ENCODE measurements at regions not wholly inside any gene's neighbourhood (a gene's known extent, or its start where the extent isn't known, plus 50 kb on each side); places are given as distances from the start of the nearest gene placed in this dataset.

DNA sequence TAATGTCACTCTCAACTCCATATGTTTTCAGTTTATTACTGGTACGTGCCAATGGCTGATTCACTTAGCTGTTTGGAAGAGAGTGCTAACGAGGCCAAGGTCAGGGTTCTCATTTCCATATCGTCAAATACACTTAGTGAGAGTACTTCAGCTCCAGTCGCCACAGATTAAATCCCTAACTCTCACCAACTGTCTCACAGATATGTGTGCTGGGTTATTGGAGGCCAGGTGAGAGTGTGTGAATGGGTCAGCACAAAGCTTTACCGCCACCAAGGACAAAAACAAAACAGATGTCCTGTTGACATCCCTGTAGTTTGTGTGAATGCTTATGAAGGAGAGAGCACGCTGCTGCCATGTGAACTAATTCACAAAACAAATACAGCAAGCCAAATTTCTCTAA, 133.5 kb upstream of the TBL1XR1 start:
- Histone ChIP-seq H3K4me1 (peaks cover 11 to 36% of the 10 kb centered on the region in 2 donors), H3K4me3 (replicated peaks in 1 of 3) (no peak overlapping the region), H3K27ac (peak overlapping the region; percentile 14 to 77 (median 65)), H3K27me3 (no peaks in the 10 kb centered on the region), H3K36me3 (no peaks in the 10 kb centered on the region), H3K9me3 (no peaks in the 10 kb centered on the region)
- TF ChIP-seq, protein P1, sequence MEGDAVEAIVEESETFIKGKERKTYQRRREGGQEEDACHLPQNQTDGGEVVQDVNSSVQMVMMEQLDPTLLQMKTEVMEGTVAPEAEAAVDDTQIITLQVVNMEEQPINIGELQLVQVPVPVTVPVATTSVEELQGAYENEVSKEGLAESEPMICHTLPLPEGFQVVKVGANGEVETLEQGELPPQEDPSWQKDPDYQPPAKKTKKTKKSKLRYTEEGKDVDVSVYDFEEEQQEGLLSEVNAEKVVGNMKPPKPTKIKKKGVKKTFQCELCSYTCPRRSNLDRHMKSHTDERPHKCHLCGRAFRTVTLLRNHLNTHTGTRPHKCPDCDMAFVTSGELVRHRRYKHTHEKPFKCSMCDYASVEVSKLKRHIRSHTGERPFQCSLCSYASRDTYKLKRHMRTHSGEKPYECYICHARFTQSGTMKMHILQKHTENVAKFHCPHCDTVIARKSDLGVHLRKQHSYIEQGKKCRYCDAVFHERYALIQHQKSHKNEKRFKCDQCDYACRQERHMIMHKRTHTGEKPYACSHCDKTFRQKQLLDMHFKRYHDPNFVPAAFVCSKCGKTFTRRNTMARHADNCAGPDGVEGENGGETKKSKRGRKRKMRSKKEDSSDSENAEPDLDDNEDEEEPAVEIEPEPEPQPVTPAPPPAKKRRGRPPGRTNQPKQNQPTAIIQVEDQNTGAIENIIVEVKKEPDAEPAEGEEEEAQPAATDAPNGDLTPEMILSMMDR (IDR thresholded peaks at IDR 0.05) = no peak
- TF ChIP-seq POLR2A (IDR thresholded peaks at IDR 0.05) = no peak
- intact Hi-C loops (cut with DNase I) = no loop called here
- no peak for DNase-seq
- 82 to 87% methylated on average over 6 of the region's 6 CpGs for WGBS, 2 donors

- intact Hi-C loops (cut with DNase I) = no loop called here
- Histone ChIP-seq H3K27me3 (no peaks in the 10 kb centered on the region), H3K4me1 (peaks cover 13 to 41% of the 10 kb centered on the region in 2 donors), H3K27ac (peak overlapping the region; percentile 5 to 77 (median 65)), H3K4me3 (replicated peaks in 1 of 3) (no peak overlapping the region), H3K36me3 (no peaks in the 10 kb centered on the region), H3K9me3 (no peaks in the 10 kb centered on the region)
- TF ChIP-seq, protein P1 (IDR thresholded peaks at IDR 0.05) = no peak
- TF ChIP-seq POLR2A (IDR thresholded peaks at IDR 0.05) = no peak
- DNase-seq = no peak
- 79 to 83% methylated on average over 3 of the region's 3 CpGs for WGBS, 2 donors
These were observed 134.0 kb upstream of the TBL1XR1 start for GRCh38 chr3:177331203-177331835.

DNA sequence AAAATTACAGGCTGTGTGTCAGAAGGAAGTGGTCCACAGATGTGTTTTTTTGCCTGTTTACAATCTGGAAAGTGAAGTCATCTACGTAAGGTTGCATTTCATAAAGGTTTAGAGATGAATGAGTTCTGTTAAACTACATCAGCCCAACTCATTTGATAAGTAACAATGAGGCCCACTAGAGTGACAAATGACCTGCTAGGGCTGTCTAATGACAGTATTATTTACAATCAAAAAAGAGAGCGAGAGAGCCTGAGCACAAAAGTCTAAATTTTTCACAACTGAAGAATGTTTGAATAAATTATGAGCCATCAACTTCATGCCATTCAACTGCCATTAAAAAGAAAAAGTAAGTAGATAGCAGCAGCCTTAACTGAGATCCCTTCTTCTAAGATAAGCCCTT, 135.7 kb upstream of the TBL1XR1 start:
- Histone ChIP-seq H3K9me3 (no peaks in the 10 kb centered on the region), H3K27me3 (no peaks in the 10 kb centered on the region), H3K4me3 (replicated peaks in 1 of 3) (no peak overlapping the region), H3K36me3 (no peaks in the 10 kb centered on the region), H3K27ac (no peak overlapping the region), H3K4me1 (peaks cover 13 to 42% of the 10 kb centered on the region in 2 donors)
- no peak for DNase-seq
- 95 to 96% methylated on average over 2 of the region's 2 CpGs for WGBS, 2 donors
- TF ChIP-seq, protein P1 (IDR thresholded peaks at IDR 0.05) = no peak
- TF ChIP-seq POLR2A (IDR thresholded peaks at IDR 0.05) = no peak
- intact Hi-C loops (cut with DNase I) = no loop called here

GRCh38 chr3:177333533-177334520, 136.5 kb upstream of the TBL1XR1 start:
- peak overlapping the region; percentile 13 to 39 (median 20) for H3K27ac ChIP-seq
- H3K27me3 ChIP-seq = no peaks in the 10 kb centered on the region
- intact Hi-C loops (cut with DNase I) = no loop called here
- no peaks in the 10 kb centered on the region for H3K9me3 ChIP-seq
- TF ChIP-seq, protein P1 (IDR thresholded peaks at IDR 0.05) = no peak
- no peak for TF ChIP-seq POLR2A (IDR thresholded peaks at IDR 0.05)
- 70 to 77% methylated on average over 7 of the region's 7 CpGs for WGBS, 2 donors
- H3K36me3 ChIP-seq = no peaks in the 10 kb centered on the region
- no peak for DNase-seq
- no peak overlapping the region for H3K4me3 ChIP-seq (replicated peaks in 1 of 3)
- peaks cover 13 to 42% of the 10 kb centered on the region in 2 donors for H3K4me1 ChIP-seq

DNA sequence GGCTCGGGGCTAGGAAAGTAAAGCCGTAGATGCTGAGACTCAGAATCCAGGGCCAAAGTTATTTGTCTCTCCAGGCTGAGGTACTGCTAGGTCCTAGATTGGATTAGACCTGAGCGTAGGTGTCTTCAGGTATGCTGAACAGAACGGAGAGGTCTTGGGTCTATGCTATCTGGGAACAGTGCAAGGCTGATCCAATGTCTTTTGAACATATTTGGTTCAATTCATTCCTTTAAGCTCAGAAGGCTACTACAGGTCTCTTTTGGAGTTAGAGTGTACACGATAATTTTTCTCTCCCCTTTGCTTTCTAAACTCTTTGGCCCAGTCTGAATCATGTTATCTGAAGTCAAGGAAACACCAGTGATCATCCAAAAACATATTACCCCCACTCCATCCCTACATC, 137.5 kb upstream of the TBL1XR1 start:
- Histone ChIP-seq H3K4me1 (peaks cover 13 to 37% of the 10 kb centered on the region in 2 donors), H3K27me3 (no peaks in the 10 kb centered on the region), H3K36me3 (no peaks in the 10 kb centered on the region), H3K27ac (peak overlapping the region in 1 of 3 donors; percentile 71), H3K4me3 (replicated peaks in 1 of 3) (no peak overlapping the region), H3K9me3 (no peaks in the 10 kb centered on the region)
- 94% methylated on average over 5 of the region's 5 CpGs for WGBS, 2 donors
- DNase-seq = no peak
- intact Hi-C loops (cut with DNase I) = no loop called here
- TF ChIP-seq POLR2A (IDR thresholded peaks at IDR 0.05) = no peak
- TF ChIP-seq, protein P1 (IDR thresholded peaks at IDR 0.05) = no peak

All from thyroid gland (tissue), 4 donors.